Vagina (tissue), 2 donors: ENCODE measurements at regions not wholly inside any gene's neighbourhood (a gene's known extent, or its start where the extent isn't known, plus 50 kb on each side); places are given as distances from the start of the nearest gene placed in this dataset.

Experiments
- DNase-seq, 2 donors: peaks; one replicate each; pipeline ENCODE4 v3.0.0-alpha.2; 2017; ENCODE audit errors: extremely low spot score in 2 of 2
- H3K27ac ChIP-seq: fragments of 200-600 bp; sonication (generic); one replicate; pipeline ENCODE4 v1.5.1; 2019
- H3K27me3 ChIP-seq: fragments of 200-600 bp; sonication (generic); one replicate; pipeline ENCODE4 v1.5.1; 2019
- H3K36me3 ChIP-seq, 2 donors: fragments of 200-600 bp; sonication (generic); one replicate each; pipeline ENCODE4 v1.5.1; 2017 to 2019
- H3K4me1 ChIP-seq: fragments of 200-600 bp; sonication (generic); one replicate; pipeline ENCODE4 v1.5.1; 2019
- H3K4me3 ChIP-seq, 2 donors: fragments of 200-600 bp; sonication (generic); 1 replicate in 1 of 2; 2 replicates in 1 of 2; pipeline ENCODE4 v1.5.1; 2016 to 2019
- H3K9me3 ChIP-seq: fragments of 200-600 bp; sonication (generic); one replicate; pipeline ENCODE4 v1.5.1; 2019
- CTCF ChIP-seq, 3 experiments: fragments of 450-650 bp in 2 of 3; fragments of 200-600 bp in 1 of 3; sonication (generic) in 1 of 3; IDR thresholded peaks; one replicate each; pipeline ENCODE4 v1.5.1; 2017 to 2019; ENCODE audit warnings: antibody characterized with exemption in 3 of 3, mild to moderate bottlenecking in 2 of 3, moderate library complexity in 2 of 3
- POLR2A ChIP-seq, 2 donors: fragments of 450-650 bp; IDR thresholded peaks; one replicate each; pipeline ENCODE4 v1.6.1; 2017; ENCODE audit warnings: antibody characterized with exemption in 2 of 2, mild to moderate bottlenecking in 2 of 2, moderate library complexity in 2 of 2
- POLR2AphosphoS5 ChIP-seq, 2 donors: sonication (generic); formaldehyde crosslinking; IDR thresholded peaks; one replicate each; pipeline ENCODE4 v1.9.0; 2017; ENCODE audit warnings: antibody characterized with exemption in 2 of 2, mild to moderate bottlenecking in 2 of 2, low read depth in 1 of 2; ENCODE audit not compliant: insufficient read depth in 1 of 2
- intact Hi-C: fragments of 100-400 bp; cut with DNase I; formaldehyde crosslinking; loops from one replicate; pipeline ENCODE4 v1.15.1; 2023

- no peaks in the 10 kb centered on the region for H3K9me3 ChIP-seq
- no peak overlapping the region for H3K4me3 ChIP-seq
- TF ChIP-seq POLR2AphosphoS5 (IDR thresholded peaks at IDR 0.05; ENCODE audit: insufficient read depth in 1 of 2, low read depth in 1 of 2) (no peak), POLR2A (IDR thresholded peaks at IDR 0.05) (no peak), CTCF (IDR thresholded peaks at IDR 0.05) (no peak)
- no peaks in the 10 kb centered on the region for H3K4me1 ChIP-seq
- no peaks in the 10 kb centered on the region for H3K36me3 ChIP-seq
- no peak overlapping the region for H3K27ac ChIP-seq
- peak in 1 of 2 donors; percentile 82 for DNase-seq
- intact Hi-C loops: no loop called here
- H3K27me3 ChIP-seq: no peaks in the 10 kb centered on the region
These were observed 136.2 kb downstream of the HMX1 start for GRCh38 chr4:8735236-8736089.

- no peak for TF ChIP-seq CTCF (IDR thresholded peaks at IDR 0.05)
- TF ChIP-seq POLR2A (IDR thresholded peaks at IDR 0.05): no peak
- no peak for TF ChIP-seq POLR2AphosphoS5 (IDR thresholded peaks at IDR 0.05; ENCODE audit: insufficient read depth in 1 of 2, low read depth in 1 of 2)
These were observed 138.9 kb downstream of the HMX1 start for GRCh38 chr4:8732681-8733243.

GRCh38 chr4:8732092-8732491, 139.5 kb downstream of the CPZ start:
- DNase-seq: peak in 1 of 2 donors; percentile 87
- intact Hi-C loops: no loop called here
- Histone ChIP-seq H3K4me3 (no peak overlapping the region), H3K27me3 (no peaks in the 10 kb centered on the region), H3K9me3 (no peaks in the 10 kb centered on the region), H3K36me3 (no peaks in the 10 kb centered on the region), H3K4me1 (no peaks in the 10 kb centered on the region), H3K27ac (no peak overlapping the region)
- TF ChIP-seq POLR2A (IDR thresholded peaks at IDR 0.05): no peak
- no peak for TF ChIP-seq CTCF (IDR thresholded peaks at IDR 0.05)
- TF ChIP-seq POLR2AphosphoS5 (IDR thresholded peaks at IDR 0.05; ENCODE audit: insufficient read depth in 1 of 2, low read depth in 1 of 2): no peak

More at GRCh38 chr4:8732681-8733243, 138.9 kb downstream of the HMX1 start:
- peak in 1 of 2 donors; percentile 67 for DNase-seq
- no peaks in the 10 kb centered on the region for H3K27me3 ChIP-seq
- no peaks in the 10 kb centered on the region for H3K36me3 ChIP-seq
- intact Hi-C loops: no loop called here
- no peak overlapping the region for H3K27ac ChIP-seq
- H3K4me1 ChIP-seq: no peaks in the 10 kb centered on the region
- no peak overlapping the region for H3K4me3 ChIP-seq
- no peaks in the 10 kb centered on the region for H3K9me3 ChIP-seq

- intact Hi-C loops: no loop called here
- no peak overlapping the region for H3K4me3 ChIP-seq
These were observed 138.8 kb downstream of the CPZ start for GRCh38 chr4:8731364-8731763.

More at GRCh38 chr4:8731364-8731763, 138.8 kb downstream of the CPZ start:
- TF ChIP-seq POLR2A (IDR thresholded peaks at IDR 0.05) (no peak), POLR2AphosphoS5 (IDR thresholded peaks at IDR 0.05; ENCODE audit: insufficient read depth in 1 of 2, low read depth in 1 of 2) (no peak), CTCF (IDR thresholded peaks at IDR 0.05) (no peak)
- no peak overlapping the region for H3K27ac ChIP-seq
- H3K4me1 ChIP-seq: no peaks in the 10 kb centered on the region
- DNase-seq: peak; percentile 67 to 93
- no peaks in the 10 kb centered on the region for H3K27me3 ChIP-seq
- H3K9me3 ChIP-seq: no peaks in the 10 kb centered on the region
- no peaks in the 10 kb centered on the region for H3K36me3 ChIP-seq
